ENCODE measurements at regions not wholly inside any gene's neighbourhood (a gene's known extent, or its start where the extent isn't known, plus 50 kb on each side); places are given as distances from the start of the nearest gene placed in this dataset.

GRCh38 chr4:126869967-126870366, 762.8 kb upstream of the INTU start:
- TF ChIP-seq CTCF (IDR thresholded peaks at IDR 0.05 in 2 of 3, conservative IDR thresholded peaks at IDR 0.05 in 1 of 3; ENCODE audit: control insufficient read depth in 2 of 3, extremely low read depth in 1 of 3, insufficient read depth in 1 of 3, low read depth in 3 of 3, low read length in 3 of 3) (no peak), POLR2AphosphoS5 (IDR thresholded peaks at IDR 0.05; ENCODE audit: low read length) (no peak), RFX5 (IDR thresholded peaks at IDR 0.05; ENCODE audit: low read depth, low read length) (no peak), EZH2 (IDR thresholded peaks at IDR 0.05; ENCODE audit: borderline replicate concordance, control insufficient read depth, low read depth, low read length) (no peak), RB1 (IDR thresholded peaks at IDR 0.05; ENCODE audit: borderline replicate concordance) (no peak), MTA3 (IDR thresholded peaks at IDR 0.05; ENCODE audit: borderline replicate concordance, low read length) (no peak), FOXM1 (IDR thresholded peaks at IDR 0.05; ENCODE audit: low read depth, low read length) (no peak), KDM1A (IDR thresholded peaks at IDR 0.05; ENCODE audit: borderline replicate concordance) (no peak), CBX3 (IDR thresholded peaks at IDR 0.05; ENCODE audit: borderline replicate concordance, low read depth) (no peak), TBL1XR1 (IDR thresholded peaks at IDR 0.05; ENCODE audit: low read depth, low read length) (no peak), E2F4 (IDR thresholded peaks at IDR 0.05; ENCODE audit: low read depth, low read length) (no peak), TCF12 (IDR thresholded peaks at IDR 0.05; ENCODE audit: low read depth, low read length) (no peak), NRF1 (conservative IDR thresholded peaks at IDR 0.05; ENCODE audit: low read depth, low read length) (no peak), CHD1 (IDR thresholded peaks at IDR 0.05; ENCODE audit: low read depth, low read length) (no peak)
